WERI-Rb-1 (cell line): ENCODE measurements at regions not wholly inside any gene's neighbourhood (a gene's known extent, or its start where the extent isn't known, plus 50 kb on each side); places are given as distances from the start of the nearest gene placed in this dataset.

Experiments used
- DNase-seq: peaks from one replicate; pipeline ENCODE4 v3.0.0-alpha.2; 2020
- H3K27ac ChIP-seq: fragments of 250-450 bp; sonication (Bioruptor Pico); 2 replicates; pipeline ENCODE4 v1.5.1; 2020; ENCODE audit warnings: mild to moderate bottlenecking, moderate library complexity
- H3K27me3 ChIP-seq: fragments of 250-450 bp; sonication (Bioruptor Pico); 2 replicates; pipeline ENCODE4 v1.5.1; 2021; ENCODE audit warnings: mild to moderate bottlenecking, low read depth, moderate library complexity; ENCODE audit not compliant: insufficient read depth, severe bottlenecking
- H3K36me3 ChIP-seq: fragments of 250-450 bp; sonication (Bioruptor Pico); 2 replicates; pipeline ENCODE4 v1.5.1; 2020; ENCODE audit warnings: mild to moderate bottlenecking, moderate library complexity
- H3K4me3 ChIP-seq: 2 replicates; pipeline ENCODE4 v1.5.1; 2011; ENCODE audit warnings: low read depth, mild to moderate bottlenecking, control low read depth, low read length
- H3K9me3 ChIP-seq: fragments of 250-450 bp; sonication (Bioruptor Pico); 2 replicates; pipeline ENCODE4 v1.5.1; 2021; ENCODE audit warnings: mild to moderate bottlenecking, moderate library complexity; ENCODE audit not compliant: severe bottlenecking
- CTCF ChIP-seq: IDR thresholded peaks from 2 replicates; pipeline ENCODE4 v1.5.1; 2011; ENCODE audit warnings: low read depth, mild to moderate bottlenecking, control low read depth, inconsistent platforms, low read length

- Histone ChIP-seq H3K27ac (peak overlapping the region; percentile 73), H3K36me3 (no peaks in the 10 kb centered on the region), H3K9me3 (peaks cover 3% of the 10 kb centered on the region), H3K4me3 (peak overlapping the region; percentile 31), H3K27me3 (no peaks in the 10 kb centered on the region)
- no peak for TF ChIP-seq CTCF
- DNase-seq: peak; percentile 85
Observed at GRCh38 chr6:15804164-15805154, 141.6 kb upstream of the DTNBP1 start.

GRCh38 chr6:15802466-15802865 is 139.6 kb upstream of the DTNBP1 start:
- TF ChIP-seq CTCF: no peak
- Histone ChIP-seq H3K9me3 (peaks cover 13% of the 10 kb centered on the region), H3K27me3 (no peaks in the 10 kb centered on the region), H3K36me3 (no peaks in the 10 kb centered on the region), H3K27ac (no peak overlapping the region), H3K4me3 (no peak overlapping the region)
- DNase-seq: no peak

DNA sequence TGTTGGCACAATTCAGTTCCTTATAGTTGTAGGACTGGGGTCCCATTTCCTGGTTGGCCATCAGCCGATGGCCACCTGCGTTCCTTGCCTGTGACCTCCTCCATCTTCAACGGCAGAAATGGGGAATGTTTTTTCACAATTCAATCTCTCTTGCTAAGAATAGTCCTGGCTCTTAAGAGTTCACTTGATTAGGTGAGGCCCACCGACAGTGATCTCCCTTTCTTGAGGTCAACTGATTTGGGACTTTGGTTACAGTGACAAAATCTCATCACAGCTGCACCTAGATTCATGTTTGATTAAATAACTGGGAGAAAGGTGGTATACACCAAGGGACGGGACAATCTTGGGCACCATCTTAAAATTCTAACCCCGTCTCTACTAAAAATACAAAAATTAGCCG is 139.1 kb upstream of the DTNBP1 start:
- DNase-seq: no peak
- Histone ChIP-seq H3K27me3 (no peaks in the 10 kb centered on the region), H3K36me3 (no peaks in the 10 kb centered on the region), H3K9me3 (peaks cover 18% of the 10 kb centered on the region), H3K4me3 (no peak overlapping the region), H3K27ac (no peak overlapping the region)
- TF ChIP-seq CTCF: no peak

DNA sequence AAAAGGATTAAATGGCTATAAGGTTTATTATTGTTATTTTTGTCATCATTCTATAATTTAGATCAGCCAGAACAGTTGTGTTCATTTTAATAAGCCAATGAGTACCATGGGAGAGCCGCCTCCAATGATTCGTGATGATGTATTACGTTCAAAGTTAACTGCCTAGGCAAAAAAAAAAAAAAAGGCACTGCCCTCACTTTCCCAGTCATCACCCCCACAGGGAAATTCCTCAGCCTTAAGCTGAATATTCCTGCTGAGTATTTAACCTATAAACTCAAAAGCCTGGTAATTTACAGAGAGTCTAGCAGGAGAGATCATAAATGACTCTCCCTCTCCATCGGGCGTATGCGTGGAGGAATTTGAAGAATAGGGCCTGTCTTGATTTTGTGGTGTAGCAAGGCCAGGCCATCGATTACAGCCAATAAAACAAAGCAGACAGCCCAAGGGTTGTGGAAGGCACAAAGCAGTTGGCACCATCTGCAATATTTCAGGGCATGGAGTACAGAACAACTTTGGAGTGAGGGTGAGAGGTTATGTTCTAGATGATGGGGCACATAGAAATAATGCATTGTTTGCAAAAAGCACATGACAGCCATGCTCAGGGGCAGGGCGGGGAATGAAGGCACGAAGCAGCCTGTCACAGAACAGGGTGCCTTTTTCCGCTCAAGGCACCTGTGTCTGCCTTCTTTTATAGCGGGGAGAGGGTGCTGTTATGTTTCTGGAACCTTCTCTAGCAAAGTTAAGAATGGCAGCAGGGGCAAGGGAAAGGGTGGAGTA is 138.2 kb upstream of the DTNBP1 start:
- no peak for DNase-seq
- no peaks in the 10 kb centered on the region for H3K27me3 ChIP-seq
- no peak overlapping the region for H3K4me3 ChIP-seq
- H3K9me3 ChIP-seq: peaks cover 20% of the 10 kb centered on the region
- no peak overlapping the region for H3K27ac ChIP-seq
- no peaks in the 10 kb centered on the region for H3K36me3 ChIP-seq
- no peak for TF ChIP-seq CTCF

GRCh38 chr6:15798533-15799255 is 135.9 kb upstream of the DTNBP1 start:
- Histone ChIP-seq H3K36me3 (no peaks in the 10 kb centered on the region), H3K4me3 (no peak overlapping the region), H3K27ac (peak overlapping the region; percentile 23; the same call in 1 of the 2 replicates), H3K9me3 (peaks cover 17% of the 10 kb centered on the region), H3K27me3 (no peaks in the 10 kb centered on the region)
- TF ChIP-seq CTCF: peak; percentile 66
- peak; percentile 70 for DNase-seq
